Activated T-cell treated with anti-CD3 and anti-CD28 coated beads, Interleukin-2, amount 50 U/mL, for 48 hours (primary cell): ENCODE measurements at regions not wholly inside any gene's neighbourhood (a gene's known extent, or its start where the extent isn't known, plus 50 kb on each side); places are given as distances from the start of the nearest gene placed in this dataset.

Source experiments
- DNase-seq, 2 experiments: peaks; one replicate each; pipeline ENCODE4 v3.0.0-alpha.2; 2020

DNA sequence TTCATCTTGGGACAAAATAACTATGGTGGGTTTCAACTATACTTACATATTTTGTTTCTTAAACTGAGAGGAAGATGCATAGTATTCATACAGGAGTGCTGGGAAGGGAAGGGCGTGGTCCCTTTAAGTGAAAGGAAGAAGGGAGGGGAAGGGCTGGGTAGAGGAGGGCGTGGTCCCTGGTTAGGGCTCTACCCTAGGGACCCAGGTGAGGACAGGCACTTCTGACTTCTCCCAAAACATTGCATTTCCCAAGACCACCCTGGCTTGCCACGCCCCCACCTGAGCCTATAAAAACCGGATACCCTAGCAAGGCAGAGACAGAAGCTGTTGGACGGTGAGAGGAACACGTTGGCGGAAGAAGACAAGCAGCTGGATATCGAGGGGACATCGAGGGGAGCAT is 157.6 kb upstream of the PLXNA4 start:
- no peak for DNase-seq

DNA sequence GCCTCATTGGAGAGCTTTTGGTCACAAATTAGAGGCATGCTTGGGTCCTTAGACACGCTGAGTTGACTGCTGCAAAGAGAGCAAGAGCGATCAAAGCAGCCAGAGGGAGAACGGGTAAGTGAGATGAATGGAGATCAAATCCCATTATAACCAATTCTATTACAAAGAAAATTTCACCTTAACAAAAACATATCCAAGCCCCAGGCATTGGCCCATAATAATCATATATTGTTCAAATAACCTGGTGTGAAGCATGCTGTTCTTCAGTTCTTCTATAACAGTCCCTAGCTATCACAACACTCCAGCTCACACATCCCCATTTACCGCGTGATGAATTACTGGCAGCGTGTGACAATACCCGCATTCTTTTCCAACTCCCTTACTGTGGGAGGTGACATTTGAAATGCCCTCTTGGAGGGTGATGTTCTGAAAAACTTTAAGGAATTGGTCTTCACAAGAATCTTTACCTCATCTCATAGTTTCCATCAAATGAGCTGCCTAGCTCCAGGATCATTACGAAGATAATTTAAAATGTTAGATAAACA is 156.1 kb upstream of the PLXNA4 start:
- no peak for DNase-seq

DNA sequence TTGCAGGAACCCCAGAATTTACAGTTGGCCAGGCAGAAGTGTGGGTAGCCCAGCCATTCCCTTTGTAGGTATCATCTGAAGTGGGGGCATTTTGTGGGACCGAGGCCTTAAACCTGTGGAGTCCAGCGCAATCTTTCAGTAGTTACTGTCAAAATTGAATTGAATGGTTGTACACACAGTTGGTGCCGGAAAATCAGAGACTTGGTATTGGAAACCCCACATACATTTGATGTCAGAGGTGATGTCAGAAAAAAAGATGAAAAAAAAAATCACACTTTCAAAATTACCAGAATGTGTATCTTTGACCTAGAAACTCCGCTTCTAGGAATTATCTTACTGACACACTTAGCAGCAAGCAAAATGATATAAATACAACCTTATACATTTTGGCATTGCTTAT is 153.8 kb upstream of the PLXNA4 start:
- DNase-seq, result no peak

DNA sequence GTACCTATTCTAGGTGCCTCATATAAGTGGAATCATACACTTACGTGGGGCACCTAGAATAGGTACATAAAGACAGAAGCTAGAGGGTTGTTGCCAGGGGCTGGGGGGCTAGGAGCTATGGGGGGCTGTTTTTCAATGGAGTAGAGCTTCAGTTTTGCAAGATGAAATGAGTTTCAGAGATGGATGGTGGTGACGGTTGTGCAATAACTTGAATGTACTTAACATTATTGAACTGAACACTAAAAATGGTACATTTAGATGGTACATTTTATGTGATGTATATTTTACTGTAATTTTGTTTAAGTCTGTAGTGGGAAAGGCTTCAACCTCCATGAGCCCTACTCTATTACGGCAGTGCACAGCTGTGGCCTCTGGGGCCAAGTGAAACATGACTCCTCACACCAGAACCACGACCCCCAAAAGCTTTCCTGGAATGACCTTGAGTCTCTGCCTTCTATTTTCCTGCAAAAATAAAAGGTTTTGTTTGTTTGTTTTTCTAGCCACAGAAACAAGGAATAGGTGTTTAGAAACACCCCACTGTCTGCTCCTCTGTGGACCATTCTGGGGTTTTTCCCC is 147.3 kb upstream of the PLXNA4 start:
- DNase-seq, result no peak

- DNase-seq, result no peak
Measured at GRCh38 chr7:132720835-132721234, 144.6 kb upstream of the PLXNA4 start.

DNA sequence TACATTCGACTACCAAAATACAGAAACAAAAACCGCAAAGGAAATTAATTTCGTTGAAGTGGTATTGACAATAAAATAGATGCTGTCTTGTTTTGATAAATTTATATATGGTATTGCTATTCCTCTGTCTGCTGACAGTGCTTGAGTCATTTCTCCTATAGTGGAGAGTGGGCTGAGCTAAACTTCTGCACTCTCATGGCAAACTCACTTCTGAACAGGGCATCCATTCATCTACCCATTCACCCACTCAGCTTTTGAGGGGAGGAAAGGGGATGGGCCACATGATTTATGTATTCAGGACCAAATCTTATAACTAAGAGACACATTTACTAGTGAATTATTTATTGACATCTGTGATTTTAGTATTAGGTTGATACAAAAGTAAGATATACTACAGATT is 137.6 kb upstream of the PLXNA4 start:
- DNase-seq, result no peak

GRCh38 chr7:132709971-132710567 is 133.8 kb upstream of the PLXNA4 start:
- peak; percentile 22 to 24 for DNase-seq

DNA sequence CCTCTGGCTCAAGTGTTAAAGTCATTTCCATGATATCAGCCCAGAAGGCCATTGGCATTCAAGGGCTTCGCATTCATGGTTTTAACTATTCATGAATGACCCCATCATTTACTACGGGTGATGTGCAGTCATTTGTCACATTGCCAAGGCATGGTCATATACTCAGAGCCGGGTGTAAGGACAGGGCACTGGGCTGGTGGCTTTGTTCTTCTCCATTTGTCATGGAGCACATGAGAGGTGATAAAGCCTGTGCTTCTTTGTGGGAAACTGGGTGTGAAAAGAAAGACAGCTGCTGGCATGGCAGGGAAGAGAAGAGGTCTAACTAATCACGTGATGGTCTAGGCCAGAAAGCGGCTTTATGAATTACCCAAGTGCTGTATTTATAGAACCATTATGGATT is 132.2 kb upstream of the PLXNA4 start:
- DNase-seq, result no peak

- no peak for DNase-seq
Measured at GRCh38 chr7:132705146-132705545, 128.9 kb upstream of the PLXNA4 start.

- DNase-seq, result no peak
Measured at GRCh38 chr7:132703742-132704141, 127.5 kb upstream of the PLXNA4 start.

GRCh38 chr7:132697003-132697402 is 120.7 kb upstream of the PLXNA4 start:
- DNase-seq, result no peak

GRCh38 chr7:132696332-132696731 is 120.1 kb upstream of the PLXNA4 start:
- no peak for DNase-seq

DNA sequence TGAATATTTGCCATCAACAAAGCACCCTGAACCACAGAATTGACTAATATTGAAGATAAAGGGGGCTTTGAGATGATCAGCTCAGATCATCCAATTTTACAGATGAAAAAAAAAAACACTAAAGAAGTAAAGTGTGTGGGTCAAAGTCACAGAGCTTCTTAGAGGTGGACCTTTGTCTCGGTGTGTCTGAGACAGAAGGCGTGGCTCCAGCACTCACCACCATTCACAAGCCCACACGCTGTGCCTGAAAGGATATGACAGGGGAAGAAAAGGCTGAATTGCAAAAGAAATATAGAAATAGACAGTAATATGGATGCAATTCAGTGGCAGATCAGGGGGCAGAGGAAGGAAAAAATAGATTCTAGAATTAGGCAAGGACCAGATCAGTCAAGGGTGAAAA is 114.9 kb upstream of the PLXNA4 start:
- DNase-seq, result no peak

GRCh38 chr7:132690174-132690573 is 113.9 kb upstream of the PLXNA4 start:
- no peak for DNase-seq

DNA sequence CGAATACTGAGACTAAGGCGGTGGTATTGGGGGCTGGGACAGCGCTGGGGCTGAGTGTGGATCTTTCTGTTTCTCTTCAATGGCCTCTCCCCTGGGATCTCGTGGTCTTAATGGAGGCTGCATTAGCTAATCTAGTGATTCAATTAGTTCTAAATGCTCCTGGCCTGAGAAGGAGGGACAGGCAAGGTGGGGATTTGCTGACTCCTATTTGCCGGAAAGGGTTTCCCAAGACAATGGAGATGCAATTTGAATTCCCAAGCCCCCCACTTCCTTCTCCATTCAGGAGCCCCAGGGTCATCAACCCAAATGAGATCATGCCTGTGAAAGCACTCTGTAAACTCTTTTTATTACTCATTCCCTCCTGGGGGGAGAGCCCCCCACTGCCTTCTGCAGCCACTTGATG is 111.7 kb upstream of the PLXNA4 start:
- no peak for DNase-seq

DNA sequence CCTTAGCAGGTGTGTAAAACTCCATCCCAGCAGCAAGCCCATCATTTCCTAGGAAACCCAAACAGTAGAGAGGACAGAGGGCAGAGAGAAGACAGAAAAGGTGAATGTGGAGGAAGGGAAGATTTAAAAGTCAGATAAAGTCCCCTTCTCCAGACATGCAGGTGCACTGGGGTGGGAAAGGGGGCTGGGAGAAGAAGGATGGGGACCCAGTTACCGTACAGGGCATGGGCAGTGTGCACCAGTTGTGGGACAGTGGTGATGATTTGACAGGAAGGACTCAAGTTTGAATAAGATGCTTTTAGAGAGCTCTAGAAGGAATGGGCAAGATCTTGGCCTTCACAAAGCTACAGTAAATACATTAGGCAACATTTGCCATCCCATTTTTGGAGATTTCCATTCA is 110.7 kb upstream of the PLXNA4 start:
- no peak for DNase-seq

GRCh38 chr7:132685277-132685676 is 109.0 kb upstream of the PLXNA4 start:
- no peak for DNase-seq

- no peak for DNase-seq
Measured at GRCh38 chr7:132683896-132684690, 107.8 kb upstream of the PLXNA4 start.

DNA sequence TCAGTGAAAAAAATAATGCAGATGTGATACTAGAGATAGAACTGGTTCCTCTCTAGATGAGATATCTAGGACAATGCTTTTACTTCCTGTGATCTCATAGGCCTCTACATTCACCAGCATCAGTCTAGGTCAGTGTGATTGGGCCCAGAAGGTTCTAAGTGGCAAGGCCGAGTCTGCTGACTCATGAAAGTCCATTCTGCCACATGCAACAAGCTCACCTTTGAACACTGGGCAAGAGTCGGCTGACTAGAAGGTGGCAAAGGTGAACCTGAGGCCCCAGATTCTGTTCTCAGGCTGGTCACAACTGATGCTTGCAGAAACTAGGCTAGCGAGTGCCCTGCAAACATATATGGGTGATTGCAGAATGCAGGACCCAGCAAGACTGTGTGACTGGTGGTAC is 105.7 kb upstream of the PLXNA4 start:
- DNase-seq, result no peak

DNA sequence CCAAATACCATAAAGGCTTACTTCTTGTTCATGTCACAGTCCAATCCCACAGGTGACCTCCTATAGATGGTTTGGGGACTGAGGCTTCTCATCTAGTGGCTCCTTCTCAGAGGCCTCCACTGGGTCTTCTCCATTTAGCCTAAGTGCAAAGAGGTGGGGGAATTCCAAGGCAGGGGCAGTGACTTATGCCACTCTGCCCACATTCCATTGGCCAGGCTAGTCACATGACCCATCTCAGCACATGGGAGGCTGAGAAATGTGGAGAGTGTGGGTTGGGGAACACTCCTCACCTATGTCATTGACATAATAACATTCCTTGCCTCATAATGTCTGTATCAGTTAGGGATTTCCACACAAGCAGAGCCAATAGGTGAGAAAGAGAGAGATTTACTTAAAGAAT is 104.3 kb upstream of the PLXNA4 start:
- DNase-seq, result peak in 1 of 2 experiments; percentile 24

- no peak for DNase-seq
Measured at GRCh38 chr7:132678656-132679055, 102.4 kb upstream of the PLXNA4 start.

- no peak for DNase-seq
Measured at GRCh38 chr7:132677918-132678317, 101.6 kb upstream of the PLXNA4 start.

DNA sequence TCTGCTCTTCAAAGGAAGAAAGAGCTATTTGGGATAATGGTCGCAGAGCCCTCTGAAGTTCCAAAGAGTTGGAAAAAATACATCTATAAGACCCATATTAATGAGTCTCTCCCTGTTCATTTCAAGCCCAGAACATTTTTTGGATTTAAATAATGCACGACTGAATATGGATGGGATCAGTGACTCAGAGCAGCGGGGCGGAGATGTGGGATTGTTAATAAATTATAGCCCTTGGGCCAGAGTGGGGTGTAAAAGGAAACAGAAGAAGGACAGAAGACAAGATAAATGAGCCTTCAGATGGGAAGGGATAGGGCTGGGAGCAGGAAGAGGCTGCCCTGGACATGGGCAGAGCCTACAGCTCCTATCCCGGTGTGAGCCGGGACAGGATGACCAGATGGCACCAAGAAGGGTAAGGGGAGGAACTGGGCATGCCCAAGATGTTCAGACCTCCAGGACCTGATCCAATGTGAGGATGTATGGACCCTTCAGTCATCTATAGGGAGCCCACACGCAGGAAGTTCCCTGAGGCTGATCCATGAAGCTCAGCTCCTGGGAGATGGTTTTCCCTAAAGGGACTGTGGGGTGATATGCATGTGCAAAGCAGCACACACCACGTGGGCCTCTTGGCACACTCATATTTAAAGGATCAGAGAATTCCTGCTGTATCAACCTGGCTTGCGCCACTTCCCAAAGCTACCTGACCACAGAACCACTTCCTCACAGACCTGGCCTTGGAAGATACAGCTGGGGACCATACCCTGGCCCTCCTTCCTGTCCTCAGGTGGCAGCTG is 96.1 kb upstream of the PLXNA4 start:
- DNase-seq, result no peak
